ENCODE measurements at regions not wholly inside any gene's neighbourhood (a gene's known extent, or its start where the extent isn't known, plus 50 kb on each side); places are given as distances from the start of the nearest gene placed in this dataset.

GRCh38 chr2:158042666-158043065 is 59.0 kb upstream of the UPP2 start:
- Histone ChIP-seq H3K23ac (ENCODE audit: insufficient read length, low read depth, low read length) (no peak overlapping the region), H3K56ac (ENCODE audit: insufficient read length, low read depth, low read length) (no peak overlapping the region), H3K9me3 (ENCODE audit: control insufficient read depth, low read depth, low read length) (no peaks in the 10 kb centered on the region), H2AK5ac (ENCODE audit: insufficient read length, low read length) (no peak overlapping the region), H3K4me2 (ENCODE audit: insufficient read depth, insufficient read length, low read length) (no peak overlapping the region), H3K27me3 (ENCODE audit: insufficient read depth, low read length) (no peaks in the 10 kb centered on the region), H2AFZ (ENCODE audit: low read length) (no peak overlapping the region), H3K79me2 (ENCODE audit: insufficient read depth, low read length) (no peaks in the 10 kb centered on the region), H2BK120ac (ENCODE audit: low read depth, low read length, poor library complexity, severe bottlenecking) (no peak overlapping the region), H2BK12ac (ENCODE audit: insufficient read length, low read depth, low read length) (no peak overlapping the region), H4K20me1 (ENCODE audit: control insufficient read depth, insufficient read depth, insufficient read length) (no peaks in the 10 kb centered on the region), H3K79me1 (ENCODE audit: insufficient read depth, low read depth, low read length, poor library complexity, severe bottlenecking) (no peaks in the 10 kb centered on the region), H4K5ac (ENCODE audit: insufficient read length, low read depth, low read length) (no peak overlapping the region), H2BK15ac (ENCODE audit: low read depth, low read length) (no peak overlapping the region), H3T11ph (ENCODE audit: low read length) (no peak overlapping the region), H2BK5ac (ENCODE audit: insufficient read length, low read length) (no peak overlapping the region), H3K23me2 (ENCODE audit: insufficient read length, low read depth, low read length, poor library complexity, severe bottlenecking) (no peaks in the 10 kb centered on the region), H3K27ac (ENCODE audit: insufficient read length, low read depth, low read length) (no peak overlapping the region), H3K18ac (ENCODE audit: insufficient read length, low read depth, low read length) (no peak overlapping the region), H2BK20ac (ENCODE audit: low read depth, low read length, poor library complexity, severe bottlenecking) (no peak overlapping the region), H4K91ac (ENCODE audit: insufficient read length, low read depth, low read length) (no peak overlapping the region), H4K8ac (replicated peaks; ENCODE audit: insufficient read length, low read depth, low read length) (no peak overlapping the region), H3K14ac (ENCODE audit: insufficient read depth, low read length) (no peak overlapping the region), H3K4ac (ENCODE audit: low read depth, low read length) (no peak overlapping the region), H3K9ac (ENCODE audit: extremely low read depth, insufficient read length, low read length) (no peak overlapping the region), H3K4me1 (ENCODE audit: insufficient read depth, low read length) (no peaks in the 10 kb centered on the region)
- H3K27me3 Mint-ChIP-seq (ENCODE audit: low read depth): no peaks in the 10 kb centered on the region
- DNase-seq: no peak
- no peaks in the 10 kb centered on the region for H3K9me3 Mint-ChIP-seq
- peaks cover 6 to 12% of the 10 kb centered on the region in 2 experiments for H3K4me1 Mint-ChIP-seq
- no peak overlapping the region; a peak in 1 of 7 replicates for H3K27ac Mint-ChIP-seq
- TF ChIP-seq CTCF (conservative IDR thresholded peaks at IDR 0.05): no peak
- H3K4me3 Mint-ChIP-seq: no peak overlapping the region
- no peaks in the 10 kb centered on the region for H3K36me3 Mint-ChIP-seq (ENCODE audit: insufficient read depth in 1 of 3, low read depth in 3 of 3)
- WGBS (ENCODE audit: extremely low coverage, insufficient read length, low lambda C conversion rate): no CpG with 5 or more reads among the region's 6 CpGs

All from H9 (cell line).